Karpas-422 (cell line): ENCODE measurements at regions not wholly inside any gene's neighbourhood (a gene's known extent, or its start where the extent isn't known, plus 50 kb on each side); places are given as distances from the start of the nearest gene placed in this dataset.

Experiments
- DNase-seq: peaks from one replicate; pipeline ENCODE4 v3.0.0-alpha.2; 2015
- H2AFZ ChIP-seq: fragments of 200-600 bp; sonication (generic); 2 replicates; pipeline ENCODE4 v1.6.1; 2014; ENCODE audit warnings: antibody characterized with exemption, low read length, mixed read lengths
- H3K27ac ChIP-seq: fragments of 200-600 bp; sonication (generic); 2 replicates; pipeline ENCODE4 v1.5.1; 2014; ENCODE audit warnings: mild to moderate bottlenecking, low read length, moderate library complexity
- H3K27me3 ChIP-seq: fragments of 200-600 bp; sonication (generic); 2 replicates; pipeline ENCODE4 v1.6.1; 2014; ENCODE audit warnings: low read length, mixed read lengths
- H3K36me3 ChIP-seq: fragments of 200-600 bp; sonication (generic); 2 replicates; pipeline ENCODE4 v1.6.1; 2014; ENCODE audit warnings: low read length, mixed read lengths; ENCODE audit not compliant: insufficient read depth
- H3K4me1 ChIP-seq: fragments of 200-600 bp; sonication (generic); 2 replicates; pipeline ENCODE4 v1.6.1; 2014; ENCODE audit warnings: mild to moderate bottlenecking, low read length, mixed read lengths
- H3K4me2 ChIP-seq: fragments of 200-600 bp; sonication (generic); 2 replicates; pipeline ENCODE4 v1.6.1; 2014; ENCODE audit warnings: low read length, low read depth, mild to moderate bottlenecking; ENCODE audit not compliant: poor library complexity, severe bottlenecking
- H3K4me3 ChIP-seq: fragments of 200-600 bp; sonication (generic); 2 replicates; pipeline ENCODE4 v1.5.1; 2014; ENCODE audit warnings: mild to moderate bottlenecking, antibody characterized with exemption, low read length, mixed read lengths
- H3K79me2 ChIP-seq: fragments of 200-600 bp; sonication (generic); 2 replicates; pipeline ENCODE4 v1.6.1; 2014; ENCODE audit warnings: mild to moderate bottlenecking, low read length, mixed read lengths
- H3K9ac ChIP-seq: fragments of 200-600 bp; sonication (generic); 2 replicates; pipeline ENCODE4 v1.6.0; 2014; ENCODE audit warnings: low read length
- H3K9me2 ChIP-seq: fragments of 200-600 bp; sonication (generic), shearing (Covaris generic); replicated peaks from 2 replicates; pipeline ENCODE4 v1.6.0; 2014; ENCODE audit warnings: mild to moderate bottlenecking, low read length, moderate library complexity; ENCODE audit not compliant: insufficient read depth
- H3K9me3 ChIP-seq: fragments of 300-700, 200-600 bp; sonication (generic); 2 replicates; pipeline ENCODE4 v1.6.1; 2014; ENCODE audit warnings: low read length, mixed read lengths
- H4K20me1 ChIP-seq: fragments of 200-600 bp; sonication (generic); 2 replicates; pipeline ENCODE4 v1.6.1; 2014; ENCODE audit warnings: mild to moderate bottlenecking, antibody characterized with exemption, low read length, low read depth; ENCODE audit not compliant: insufficient read depth

GRCh38 chr4:13164783-13165331 lies 319.3 kb downstream of the RAB28 start:
- no peaks in the 10 kb centered on the region for H4K20me1 ChIP-seq
- H3K36me3 ChIP-seq, result no peaks in the 10 kb centered on the region
- no peak overlapping the region for H3K4me3 ChIP-seq
- H3K4me1 ChIP-seq, result 0 out of 2 replicates have a peak, but pooled peaks cover 2% of the 10 kb centered on the region
- H3K27me3 ChIP-seq, result no peaks in the 10 kb centered on the region
- H2AFZ ChIP-seq, result no peak overlapping the region
- DNase-seq, result no peak
- no peaks in the 10 kb centered on the region for H3K9me2 ChIP-seq
- H3K27ac ChIP-seq, result no peak overlapping the region
- no peaks in the 10 kb centered on the region for H3K9me3 ChIP-seq
- no peak overlapping the region for H3K4me2 ChIP-seq
- no peak overlapping the region for H3K9ac ChIP-seq
- H3K79me2 ChIP-seq, result no peaks in the 10 kb centered on the region

DNA sequence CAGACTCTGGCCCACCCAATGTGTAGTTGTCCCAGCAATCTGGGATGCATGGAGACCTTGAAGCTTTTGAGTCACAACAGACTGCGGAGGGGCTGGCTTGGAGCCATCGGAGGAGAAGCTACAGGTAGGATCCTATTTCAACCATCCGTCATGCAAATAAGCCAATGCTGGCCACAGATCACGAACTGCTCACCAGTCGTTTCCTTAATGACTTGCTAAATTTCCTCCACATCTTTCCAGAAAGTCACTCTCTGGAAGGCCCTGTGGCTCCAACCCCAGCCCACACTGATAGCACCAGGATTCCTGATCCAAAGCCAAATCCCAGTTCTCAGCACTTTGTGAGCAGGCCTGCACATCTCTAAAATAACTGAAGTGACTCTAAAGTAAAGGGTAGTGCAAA lies 321.3 kb downstream of the RAB28 start:
- Histone ChIP-seq H4K20me1 (no peaks in the 10 kb centered on the region), H3K9me2 (no peaks in the 10 kb centered on the region), H2AFZ (no peak overlapping the region), H3K9ac (no peak overlapping the region), H3K36me3 (no peaks in the 10 kb centered on the region), H3K4me1 (0 out of 2 replicates have a peak, but pooled peaks cover 2% of the 10 kb centered on the region), H3K27me3 (no peaks in the 10 kb centered on the region), H3K27ac (no peak overlapping the region), H3K9me3 (no peaks in the 10 kb centered on the region), H3K4me3 (no peak overlapping the region), H3K79me2 (no peaks in the 10 kb centered on the region), H3K4me2 (no peak overlapping the region)
- DNase-seq, result no peak

DNA sequence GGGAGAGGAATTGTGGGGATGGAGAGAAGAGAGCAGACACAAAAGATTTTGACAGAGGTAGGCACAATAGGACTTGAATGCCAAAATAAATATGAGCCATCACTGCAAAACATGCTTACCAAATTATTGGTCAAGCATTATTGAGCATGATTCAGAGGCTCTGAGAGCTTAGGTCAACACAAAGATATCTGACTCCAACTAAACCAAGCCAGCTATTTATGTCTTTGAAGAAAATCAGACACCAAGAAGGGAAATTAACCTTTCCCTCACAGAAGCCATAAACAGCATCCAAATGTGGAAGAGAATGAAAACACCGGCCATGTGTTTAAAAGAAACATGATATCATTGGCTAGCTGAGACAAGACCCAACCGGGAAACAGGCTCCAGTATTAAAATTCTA lies 323.2 kb downstream of the RAB28 start:
- H3K9me2 ChIP-seq, result no peaks in the 10 kb centered on the region
- no peaks in the 10 kb centered on the region for H3K79me2 ChIP-seq
- DNase-seq, result no peak

DNA sequence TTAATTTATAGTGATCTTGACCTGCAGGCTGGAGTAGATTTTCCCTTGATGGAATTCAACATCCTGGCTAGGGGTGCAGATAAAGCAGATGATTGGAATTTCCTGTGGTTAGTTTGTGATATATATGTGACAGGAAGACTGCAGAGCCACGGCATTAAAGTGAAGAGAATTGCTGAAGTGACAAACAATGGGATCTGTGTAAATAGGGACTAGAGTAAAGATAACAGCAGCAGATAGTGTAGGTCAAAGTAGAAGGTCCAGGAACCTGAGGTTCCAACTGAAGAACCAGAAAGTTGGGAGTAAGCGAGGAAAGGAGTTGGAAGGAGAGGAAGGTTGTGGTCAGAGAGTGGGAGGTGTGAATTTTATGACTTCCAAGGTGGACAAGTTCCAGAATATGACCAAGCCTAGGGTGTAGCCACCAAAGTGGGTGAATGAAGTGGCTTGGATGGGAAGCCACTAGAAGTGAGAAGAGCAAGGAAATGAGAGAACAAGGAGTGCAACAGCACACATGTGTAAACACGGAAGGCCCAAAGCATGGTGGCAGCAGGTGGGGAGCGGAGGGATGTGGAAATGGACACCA lies 325.0 kb downstream of the RAB28 start:
- no peak overlapping the region for H3K27ac ChIP-seq
- H3K9me3 ChIP-seq, result no peaks in the 10 kb centered on the region
- no peaks in the 10 kb centered on the region for H3K9me2 ChIP-seq
- no peaks in the 10 kb centered on the region for H3K36me3 ChIP-seq
- no peak for DNase-seq
- no peak overlapping the region for H2AFZ ChIP-seq
- H3K4me2 ChIP-seq, result no peak overlapping the region
- H3K27me3 ChIP-seq, result no peaks in the 10 kb centered on the region
- H3K79me2 ChIP-seq, result no peaks in the 10 kb centered on the region
- no peak overlapping the region for H3K4me3 ChIP-seq
- H4K20me1 ChIP-seq, result no peaks in the 10 kb centered on the region
- no peak overlapping the region for H3K9ac ChIP-seq
- H3K4me1 ChIP-seq, result no peaks in the 10 kb centered on the region

More for the DNA sequence above, 323.2 kb downstream of the RAB28 start:
- no peak overlapping the region for H3K4me3 ChIP-seq
- H4K20me1 ChIP-seq, result no peaks in the 10 kb centered on the region
- H3K9me3 ChIP-seq, result no peaks in the 10 kb centered on the region
- no peak overlapping the region for H3K9ac ChIP-seq
- no peaks in the 10 kb centered on the region for H3K36me3 ChIP-seq
- H3K4me2 ChIP-seq, result no peak overlapping the region
- H2AFZ ChIP-seq, result no peak overlapping the region
- no peak overlapping the region for H3K27ac ChIP-seq
- H3K4me1 ChIP-seq, result no peaks in the 10 kb centered on the region
- no peaks in the 10 kb centered on the region for H3K27me3 ChIP-seq

DNA sequence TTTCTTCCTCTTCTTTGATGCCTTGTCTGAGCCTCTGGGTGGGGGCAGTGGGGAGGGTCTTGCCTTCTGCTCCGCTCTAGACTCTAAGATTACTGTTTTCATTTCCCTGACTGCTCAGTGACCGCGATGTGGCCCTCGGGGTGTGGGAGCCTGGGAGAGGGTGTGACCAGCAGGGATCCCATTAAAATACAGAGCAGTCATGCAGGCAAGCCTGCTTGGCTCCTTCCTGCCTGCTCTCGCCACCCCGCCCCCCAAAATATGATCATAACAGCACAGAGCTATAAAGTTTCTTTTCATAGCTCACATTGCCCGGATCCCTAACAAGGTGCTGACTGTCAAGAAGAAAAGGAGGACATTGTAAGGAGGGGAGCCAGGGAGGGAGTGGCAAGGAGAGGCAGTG lies 332.9 kb downstream of the RAB28 start:
- DNase-seq, result no peak
- Histone ChIP-seq H3K9me3 (no peaks in the 10 kb centered on the region), H2AFZ (no peak overlapping the region), H3K27me3 (no peaks in the 10 kb centered on the region), H3K4me1 (no peaks in the 10 kb centered on the region), H3K27ac (no peak overlapping the region), H4K20me1 (no peaks in the 10 kb centered on the region), H3K9ac (no peak overlapping the region), H3K36me3 (no peaks in the 10 kb centered on the region), H3K79me2 (no peaks in the 10 kb centered on the region), H3K4me2 (no peak overlapping the region), H3K9me2 (0 out of 2 replicates have a peak, but pooled peaks cover 4% of the 10 kb centered on the region), H3K4me3 (no peak overlapping the region)

DNA sequence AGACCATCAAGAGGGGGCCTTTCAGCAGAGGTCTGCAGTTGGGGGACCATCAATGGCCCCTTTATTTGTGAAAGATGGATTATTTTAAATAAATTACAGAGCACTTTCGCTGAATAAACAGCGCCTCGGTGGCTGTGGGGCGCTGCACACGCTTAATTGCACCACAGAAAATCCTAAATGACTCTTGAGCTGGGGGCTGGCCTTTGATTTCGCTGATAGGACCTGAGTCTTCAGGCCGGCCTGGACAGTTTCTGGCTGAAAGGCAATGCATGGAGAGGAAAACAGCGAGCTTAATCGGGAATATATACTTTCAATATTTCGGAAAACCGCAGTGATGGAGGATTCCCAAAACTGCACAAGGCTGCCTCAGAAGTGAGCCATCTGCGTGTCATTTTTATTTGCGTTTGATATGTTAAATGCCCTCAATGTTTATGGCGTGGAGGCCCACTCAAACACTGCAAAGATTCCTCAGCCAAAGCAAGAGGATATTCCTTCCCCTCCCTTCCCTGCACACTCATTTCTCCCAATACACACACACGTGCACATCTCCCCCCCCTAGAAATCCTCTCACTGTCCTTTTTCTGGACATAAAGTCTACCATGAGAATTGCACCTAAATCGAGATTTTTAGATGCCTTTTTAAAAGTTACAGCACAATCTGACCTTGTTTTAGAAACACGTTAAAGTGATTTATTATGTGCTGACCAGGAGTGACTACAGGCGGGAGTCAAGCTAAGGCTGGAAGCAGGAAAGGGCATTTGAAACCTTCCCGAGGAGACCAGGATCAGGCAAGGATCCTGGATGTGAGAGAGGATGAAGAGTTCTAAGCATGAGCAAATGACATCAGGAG lies 340.7 kb downstream of the RAB28 start:
- no peaks in the 10 kb centered on the region for H3K9me3 ChIP-seq
- no peak overlapping the region for H3K27ac ChIP-seq
- no peak for DNase-seq
- 0 out of 2 replicates have a peak, but pooled peaks cover 4% of the 10 kb centered on the region for H3K9me2 ChIP-seq
- H3K4me3 ChIP-seq, result no peak overlapping the region
- H2AFZ ChIP-seq, result no peak overlapping the region
- no peaks in the 10 kb centered on the region for H3K79me2 ChIP-seq
- H4K20me1 ChIP-seq, result no peaks in the 10 kb centered on the region
- no peak overlapping the region for H3K4me2 ChIP-seq
- H3K36me3 ChIP-seq, result no peaks in the 10 kb centered on the region
- H3K4me1 ChIP-seq, result peaks cover 22% of the 10 kb centered on the region
- no peak overlapping the region for H3K9ac ChIP-seq
- H3K27me3 ChIP-seq, result no peaks in the 10 kb centered on the region

- H3K36me3 ChIP-seq, result no peaks in the 10 kb centered on the region
- no peaks in the 10 kb centered on the region for H3K79me2 ChIP-seq
- no peak overlapping the region for H3K4me2 ChIP-seq
- no peak overlapping the region for H2AFZ ChIP-seq
- no peak overlapping the region for H3K4me3 ChIP-seq
- DNase-seq, result no peak
- H3K9ac ChIP-seq, result no peak overlapping the region
- H3K9me3 ChIP-seq, result no peaks in the 10 kb centered on the region
- H3K9me2 ChIP-seq, result 0 out of 2 replicates have a peak, but pooled peaks cover 4% of the 10 kb centered on the region
- no peaks in the 10 kb centered on the region for H3K27me3 ChIP-seq
- H3K4me1 ChIP-seq, result peaks cover 29% of the 10 kb centered on the region
- H4K20me1 ChIP-seq, result no peaks in the 10 kb centered on the region
- no peak overlapping the region for H3K27ac ChIP-seq
Measured at GRCh38 chr4:13142726-13143125, 341.4 kb downstream of the RAB28 start.

DNA sequence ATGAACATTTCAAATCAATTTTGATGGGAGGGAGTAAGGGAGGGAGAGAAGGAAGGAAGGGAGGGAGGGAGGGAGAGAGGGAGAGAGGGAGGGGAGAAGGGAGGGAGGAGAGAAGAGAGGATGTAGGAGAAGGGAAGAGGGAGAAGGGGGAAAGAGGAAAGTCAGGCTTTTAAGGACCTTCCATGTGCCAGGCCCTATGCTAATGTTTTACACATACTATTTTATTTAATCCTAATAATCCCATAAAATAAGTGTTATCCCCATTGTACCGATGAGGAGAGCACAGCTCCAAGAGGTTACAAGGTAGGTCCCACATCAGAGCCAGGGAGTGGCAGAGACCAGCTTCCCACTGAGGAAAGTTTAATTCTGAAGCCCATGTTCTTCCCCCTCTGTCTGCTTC lies 341.9 kb downstream of the RAB28 start:
- Histone ChIP-seq H3K4me2 (no peak overlapping the region), H3K27ac (no peak overlapping the region), H3K9ac (no peak overlapping the region), H3K4me1 (peaks cover 34% of the 10 kb centered on the region), H3K79me2 (no peaks in the 10 kb centered on the region), H3K9me2 (0 out of 2 replicates have a peak, but pooled peaks cover 3% of the 10 kb centered on the region), H2AFZ (no peak overlapping the region), H3K9me3 (no peaks in the 10 kb centered on the region), H3K36me3 (no peaks in the 10 kb centered on the region), H4K20me1 (no peaks in the 10 kb centered on the region), H3K4me3 (no peak overlapping the region), H3K27me3 (no peaks in the 10 kb centered on the region)
- DNase-seq, result no peak
